ENCODE measurements at regions not wholly inside any gene's neighbourhood (a gene's known extent, or its start where the extent isn't known, plus 50 kb on each side); places are given as distances from the start of the nearest gene placed in this dataset.
"Not testable (repeated sequence)": the region's sequence is repeated elsewhere in the genome, so short reads cannot be mapped to it uniquely, and the experiment has no call there.

GRCh38 chr15:77909182-77909940 is 168.2 kb downstream of the TBC1D2B start:
- DNase-seq = no peak

GRCh38 chr15:77908752-77909111 is 168.8 kb downstream of the TBC1D2B start:
- DNase-seq = not testable (repeated sequence)

- peak; percentile 7 for DNase-seq
These were observed 169.4 kb downstream of the TBC1D2B start for GRCh38 chr15:77907824-77908751.

GRCh38 chr15:77906062-77906990 is 171.2 kb downstream of the TBC1D2B start:
- not testable (repeated sequence) for DNase-seq

- DNase-seq = no peak
These were observed 172.1 kb downstream of the TBC1D2B start for GRCh38 chr15:77905301-77905920.

GRCh38 chr15:77904901-77905300 is 172.6 kb downstream of the TBC1D2B start:
- DNase-seq = no peak

DNA sequence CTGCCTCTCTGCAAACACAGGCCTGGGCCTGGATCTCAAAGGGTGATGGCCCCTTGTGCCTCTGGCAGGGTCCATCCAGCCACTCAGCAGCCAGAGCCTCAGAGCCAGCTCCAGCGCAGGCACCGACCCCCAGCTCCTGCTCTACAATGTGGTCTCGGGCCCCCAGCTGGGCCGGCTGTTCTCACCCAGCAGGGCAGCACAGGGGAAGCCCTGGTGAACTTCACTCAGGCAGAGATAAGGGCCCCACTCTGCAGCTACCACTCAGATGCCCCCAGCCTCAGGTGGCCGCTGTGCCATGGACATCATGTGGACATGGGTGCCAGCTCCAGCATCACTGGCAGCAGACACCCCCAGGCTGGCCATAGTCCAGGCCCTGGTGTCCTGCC is 173.1 kb downstream of the TBC1D2B start:
- DNase-seq = no peak

DNA sequence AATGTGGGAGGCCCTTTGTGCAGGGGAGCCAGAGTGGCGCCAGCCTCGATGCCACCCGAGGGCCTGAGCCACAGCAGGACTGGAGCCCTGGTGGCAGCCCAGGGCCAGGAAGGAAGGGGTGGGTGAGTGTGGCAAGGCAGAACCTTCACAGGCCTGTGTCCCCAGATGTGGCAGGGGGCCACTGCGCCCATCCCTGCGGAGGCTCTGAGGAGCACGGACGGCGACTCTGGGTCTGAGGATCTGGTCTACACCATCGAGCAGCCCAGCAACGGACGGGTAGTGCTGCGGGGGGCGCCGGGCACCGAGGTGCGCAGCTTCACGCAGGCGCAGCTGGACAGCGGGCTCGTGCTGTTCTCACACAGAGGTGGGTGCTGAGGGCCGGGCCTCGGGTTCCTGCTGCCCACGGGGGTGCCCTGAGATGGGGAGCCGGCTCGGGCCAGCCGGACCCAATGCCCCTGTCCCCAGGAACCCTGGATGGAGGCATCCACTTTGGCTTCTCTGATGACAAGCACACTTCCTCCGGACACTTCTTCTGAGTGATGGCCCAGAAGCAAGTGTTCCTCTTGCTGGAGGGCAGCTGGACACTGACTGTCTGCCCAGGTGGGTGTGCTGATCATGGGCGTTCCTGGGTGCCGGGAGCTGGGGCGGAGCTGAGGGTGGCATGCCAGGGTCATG is 173.6 kb downstream of the TBC1D2B start:
- not testable (repeated sequence) for DNase-seq

DNA sequence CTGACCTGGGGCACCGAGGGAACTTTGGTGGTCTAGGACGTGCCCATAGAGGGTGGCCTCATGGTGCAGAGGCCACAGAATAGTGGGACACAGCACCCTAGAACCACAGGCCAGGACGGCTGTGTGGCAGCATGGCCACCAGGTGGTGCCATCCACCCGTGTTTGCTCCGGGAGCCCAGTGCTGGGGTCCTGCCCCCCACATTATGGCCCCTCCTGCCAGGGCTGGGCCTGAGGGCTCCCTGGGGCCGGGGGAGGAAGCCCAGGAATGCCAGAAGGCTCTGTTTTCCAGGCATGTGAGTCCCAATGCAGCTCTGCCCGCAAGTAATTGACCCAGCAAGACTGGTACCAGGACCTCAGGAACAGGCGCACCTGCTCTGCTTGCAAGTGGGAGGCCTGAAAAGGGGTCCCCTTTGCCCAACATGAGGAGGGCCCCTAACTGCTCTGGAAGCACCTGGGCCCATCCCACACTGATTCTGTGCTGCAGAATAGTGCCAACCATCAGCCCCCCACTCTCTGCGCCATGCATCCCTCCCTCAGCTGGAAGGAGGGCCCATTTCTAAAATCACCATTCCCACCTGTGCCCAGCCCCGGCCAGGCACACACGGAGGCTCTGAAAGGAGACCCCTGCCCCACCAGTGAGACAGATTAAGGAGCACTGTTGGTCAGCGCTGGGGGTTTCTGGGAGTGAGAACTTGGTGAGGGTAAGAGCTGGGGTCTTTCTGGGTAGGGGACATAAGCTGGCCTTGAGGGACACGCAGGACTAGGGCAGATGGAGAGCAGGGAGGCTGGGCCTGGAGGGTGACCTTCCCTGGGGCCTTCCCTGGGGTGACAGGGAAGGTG is 174.4 kb downstream of the TBC1D2B start:
- DNase-seq = not testable (repeated sequence)

GRCh38 chr15:77901921-77902750 is 175.4 kb downstream of the TBC1D2B start:
- DNase-seq = no peak

DNA sequence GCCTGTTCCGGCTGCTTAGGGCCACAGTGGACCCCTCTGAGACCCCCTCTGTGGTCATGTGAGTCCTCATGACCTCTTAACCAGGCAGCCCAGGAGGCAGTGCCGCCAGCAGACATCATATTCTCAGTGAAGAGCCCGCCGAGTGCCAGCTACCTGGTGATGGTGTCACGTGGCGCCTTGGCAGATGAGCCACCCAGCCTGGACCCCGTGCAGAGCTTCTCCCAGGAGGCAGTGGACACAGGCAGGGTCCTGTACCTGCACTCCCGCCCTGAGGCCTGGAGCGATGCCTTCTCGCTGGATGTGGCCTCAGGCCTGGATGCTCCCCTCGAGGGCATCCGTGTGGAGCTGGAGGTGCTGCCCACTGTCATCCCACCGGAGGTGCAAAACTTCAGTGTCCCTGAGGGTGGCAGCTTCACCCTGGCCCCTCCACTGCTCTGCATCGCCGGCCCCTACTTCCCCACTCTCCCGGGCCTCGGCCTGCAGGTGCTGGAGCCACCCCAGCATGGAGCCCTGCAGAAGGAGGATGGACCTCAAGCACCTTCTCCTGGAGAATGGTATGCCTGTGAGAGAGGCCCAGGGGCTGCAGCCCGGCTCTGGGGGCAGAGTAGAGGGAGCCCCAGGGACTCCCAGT is 176.1 kb downstream of the TBC1D2B start:
- DNase-seq = no peak

- not testable (repeated sequence) for DNase-seq
These were observed 177.1 kb downstream of the TBC1D2B start for GRCh38 chr15:77900331-77900963.

DNA sequence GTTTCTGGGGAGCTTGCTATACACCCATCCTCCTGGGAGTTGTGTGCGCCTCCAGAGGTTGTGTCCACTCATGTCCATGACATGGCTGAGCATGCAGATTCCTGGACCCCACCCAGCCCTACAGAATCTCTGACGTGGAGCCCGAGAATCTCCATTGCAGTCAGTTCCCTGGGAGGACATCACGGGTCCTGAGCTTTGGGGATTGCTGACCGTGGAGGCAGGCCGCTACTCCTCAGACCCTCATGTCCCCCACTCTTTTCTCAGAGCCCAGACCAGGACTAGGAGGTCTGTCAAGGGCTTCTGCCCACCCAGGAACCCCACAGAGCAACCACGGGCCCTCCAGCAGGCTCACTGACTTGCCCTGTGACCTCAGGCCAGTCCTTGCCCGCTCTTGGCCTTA is 177.7 kb downstream of the TBC1D2B start:
- not testable (repeated sequence) for DNase-seq

GRCh38 chr15:77898811-77899730 is 178.4 kb downstream of the TBC1D2B start:
- DNase-seq = no peak

GRCh38 chr15:77897896-77898406 is 179.6 kb downstream of the TBC1D2B start:
- DNase-seq = no peak

DNA sequence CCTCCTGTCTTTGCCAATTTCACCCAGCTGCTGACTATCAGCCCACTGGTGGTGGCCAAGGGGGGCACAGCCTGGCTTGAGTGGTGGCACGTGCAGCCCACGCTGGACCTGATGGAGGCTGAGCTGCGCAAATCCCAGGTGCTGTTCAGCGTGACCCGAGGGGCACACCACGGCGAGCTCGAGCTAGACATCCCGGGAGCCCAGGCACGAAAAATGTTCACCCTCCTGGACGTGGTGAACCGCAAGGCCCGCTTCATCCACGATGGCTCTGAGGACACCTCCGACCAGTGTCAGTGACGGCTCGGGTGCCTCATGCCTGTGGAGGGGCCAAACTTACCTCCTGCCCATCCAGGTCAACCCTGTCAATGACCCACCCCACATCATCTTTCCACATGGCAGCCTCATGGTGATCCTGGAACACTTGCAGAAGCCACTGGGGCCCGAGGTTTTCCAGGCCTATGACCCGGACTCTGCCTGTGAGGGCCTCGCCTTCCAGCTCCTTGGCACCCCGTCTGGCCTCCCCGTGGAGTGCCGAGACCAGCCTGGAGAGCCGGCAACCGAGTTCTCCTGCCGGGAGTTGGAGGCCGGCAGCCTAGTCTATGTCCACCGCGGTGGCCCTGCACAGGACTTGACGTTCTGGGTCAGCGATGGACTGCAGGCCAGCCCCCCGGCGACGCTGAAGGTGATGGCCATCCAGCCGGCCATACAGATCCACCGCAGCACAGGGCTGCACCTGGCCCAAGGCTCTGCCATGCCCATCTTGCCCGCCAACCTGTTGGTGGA is 180.2 kb downstream of the TBC1D2B start:
- not testable (repeated sequence) for DNase-seq

Measured in NCI-H526 treated with DMSO at 0.1 percent for 48 hours (cell line).